ENCODE measurements at regions not wholly inside any gene's neighbourhood (a gene's known extent, or its start where the extent isn't known, plus 50 kb on each side); places are given as distances from the start of the nearest gene placed in this dataset.

DNA sequence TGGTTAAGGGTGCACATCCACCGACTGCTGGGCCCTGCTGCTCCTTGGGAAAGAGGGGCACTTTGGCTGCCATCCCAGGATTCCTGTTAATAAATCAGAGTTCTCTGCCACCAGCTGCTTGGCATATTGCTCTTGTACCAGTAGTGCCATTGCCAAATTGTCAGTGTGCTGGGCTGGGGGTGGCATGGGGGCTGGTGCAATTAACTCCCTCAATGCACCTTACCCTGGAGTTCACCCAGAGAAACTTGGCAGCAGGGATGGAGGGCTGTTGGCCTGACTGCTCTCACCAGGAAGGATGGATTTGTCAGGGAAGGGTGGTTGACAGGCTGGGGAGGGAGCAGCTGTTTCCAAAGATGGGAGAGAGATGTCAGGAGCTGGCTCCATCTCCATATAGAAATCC, 94.6 kb upstream of the SKOR2 start:
- TF ChIP-seq, protein P1, sequence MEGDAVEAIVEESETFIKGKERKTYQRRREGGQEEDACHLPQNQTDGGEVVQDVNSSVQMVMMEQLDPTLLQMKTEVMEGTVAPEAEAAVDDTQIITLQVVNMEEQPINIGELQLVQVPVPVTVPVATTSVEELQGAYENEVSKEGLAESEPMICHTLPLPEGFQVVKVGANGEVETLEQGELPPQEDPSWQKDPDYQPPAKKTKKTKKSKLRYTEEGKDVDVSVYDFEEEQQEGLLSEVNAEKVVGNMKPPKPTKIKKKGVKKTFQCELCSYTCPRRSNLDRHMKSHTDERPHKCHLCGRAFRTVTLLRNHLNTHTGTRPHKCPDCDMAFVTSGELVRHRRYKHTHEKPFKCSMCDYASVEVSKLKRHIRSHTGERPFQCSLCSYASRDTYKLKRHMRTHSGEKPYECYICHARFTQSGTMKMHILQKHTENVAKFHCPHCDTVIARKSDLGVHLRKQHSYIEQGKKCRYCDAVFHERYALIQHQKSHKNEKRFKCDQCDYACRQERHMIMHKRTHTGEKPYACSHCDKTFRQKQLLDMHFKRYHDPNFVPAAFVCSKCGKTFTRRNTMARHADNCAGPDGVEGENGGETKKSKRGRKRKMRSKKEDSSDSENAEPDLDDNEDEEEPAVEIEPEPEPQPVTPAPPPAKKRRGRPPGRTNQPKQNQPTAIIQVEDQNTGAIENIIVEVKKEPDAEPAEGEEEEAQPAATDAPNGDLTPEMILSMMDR (conservative IDR thresholded peaks at IDR 0.05; ENCODE audit: low read depth in 2 of 2), result no peak
- TF ChIP-seq EZH2 (IDR thresholded peaks at IDR 0.05; ENCODE audit: low read depth, unreplicated experiment) (no peak), REST (IDR thresholded peaks at IDR 0.05; ENCODE audit: unreplicated experiment) (no peak), EZH2phosphoT487 (IDR thresholded peaks at IDR 0.05; ENCODE audit: unreplicated experiment) (no peak), ZNF331 (CRISPR knock-in tag; IDR thresholded peaks at IDR 0.05; ENCODE audit: low read depth) (no peak), POLR2AphosphoS5 (IDR thresholded peaks at IDR 0.05; ENCODE audit: low read depth) (no peak), CREB1 (CRISPR knock-in tag; IDR thresholded peaks at IDR 0.05; ENCODE audit: low read depth) (no peak)
